A549 (cell line): ENCODE measurements at regions not wholly inside any gene's neighbourhood (a gene's known extent, or its start where the extent isn't known, plus 50 kb on each side); places are given as distances from the start of the nearest gene placed in this dataset.

Experiments used
- CBX2 ChIP-seq: fragments of 200-600 bp; sonication (generic); IDR thresholded peaks from 2 replicates; pipeline ENCODE4 v1.6.1; 2016; ENCODE audit warnings: low read depth, mild to moderate bottlenecking, borderline replicate concordance
- CHD4 ChIP-seq: fragments of 200-600 bp; sonication (generic); IDR thresholded peaks from 2 replicates; pipeline ENCODE4 v1.6.1; 2016; ENCODE audit warnings: antibody characterized with exemption, mild to moderate bottlenecking, borderline replicate concordance
- ESRRA ChIP-seq: fragments of 150-350 bp; IDR thresholded peaks from 2 replicates; pipeline ENCODE4 v1.6.1; 2014; ENCODE audit warnings: mild to moderate bottlenecking, low read length, borderline replicate concordance
- KDM5A ChIP-seq: fragments of 200-600 bp; sonication (generic); IDR thresholded peaks from 2 replicates; pipeline ENCODE4 v1.6.1; 2016; ENCODE audit warnings: antibody characterized with exemption, mild to moderate bottlenecking
- MAFK ChIP-seq: fragments of 450-650 bp; IDR thresholded peaks from 2 replicates; pipeline ENCODE4 v1.6.1; 2014; ENCODE audit not compliant: partially characterized antibody
- TF ChIP-seq, protein P1 (sequence below): fragments of >200 bp; sonication (Bioruptor Twin); formaldehyde crosslinking; IDR thresholded peaks from 3 replicates; pipeline ENCODE4 v1.5.1; 2016
- TF ChIP-seq, protein P2 (sequence below): fragments of 150-350 bp; IDR thresholded peaks from 2 replicates; pipeline ENCODE4 v1.6.1; 2014; ENCODE audit warnings: low read depth, mild to moderate bottlenecking, low read length
- TF ChIP-seq, protein P3 (sequence below): fragments of 200-600 bp; sonication (generic); IDR thresholded peaks from 2 replicates; pipeline ENCODE4 v1.6.1; 2016; ENCODE audit warnings: antibody characterized with exemption, mild to moderate bottlenecking, moderate library complexity

DNA sequence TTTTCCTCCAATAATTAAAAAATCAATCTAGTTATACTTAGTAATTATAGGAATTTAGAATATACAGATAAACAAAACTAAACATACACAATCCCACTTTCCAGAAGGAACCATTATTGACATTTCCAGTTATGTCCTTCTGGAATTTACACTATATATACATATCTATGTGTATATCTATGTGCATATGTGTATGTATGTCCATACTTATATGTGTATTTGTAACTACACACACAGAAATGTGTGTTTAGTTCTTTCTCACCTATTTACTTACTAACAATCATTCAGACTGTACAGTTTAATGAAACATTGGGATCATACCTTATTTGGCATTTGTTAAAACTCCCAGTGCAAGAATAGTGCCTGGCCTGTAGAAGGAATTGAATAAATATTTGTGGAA lies 126.4 kb downstream of the FHIP1A start:
- TF ChIP-seq ESRRA (no peak), CBX2 (no peak), CHD4 (no peak), MAFK (no peak), KDM5A (no peak)
- TF ChIP-seq, protein P1, sequence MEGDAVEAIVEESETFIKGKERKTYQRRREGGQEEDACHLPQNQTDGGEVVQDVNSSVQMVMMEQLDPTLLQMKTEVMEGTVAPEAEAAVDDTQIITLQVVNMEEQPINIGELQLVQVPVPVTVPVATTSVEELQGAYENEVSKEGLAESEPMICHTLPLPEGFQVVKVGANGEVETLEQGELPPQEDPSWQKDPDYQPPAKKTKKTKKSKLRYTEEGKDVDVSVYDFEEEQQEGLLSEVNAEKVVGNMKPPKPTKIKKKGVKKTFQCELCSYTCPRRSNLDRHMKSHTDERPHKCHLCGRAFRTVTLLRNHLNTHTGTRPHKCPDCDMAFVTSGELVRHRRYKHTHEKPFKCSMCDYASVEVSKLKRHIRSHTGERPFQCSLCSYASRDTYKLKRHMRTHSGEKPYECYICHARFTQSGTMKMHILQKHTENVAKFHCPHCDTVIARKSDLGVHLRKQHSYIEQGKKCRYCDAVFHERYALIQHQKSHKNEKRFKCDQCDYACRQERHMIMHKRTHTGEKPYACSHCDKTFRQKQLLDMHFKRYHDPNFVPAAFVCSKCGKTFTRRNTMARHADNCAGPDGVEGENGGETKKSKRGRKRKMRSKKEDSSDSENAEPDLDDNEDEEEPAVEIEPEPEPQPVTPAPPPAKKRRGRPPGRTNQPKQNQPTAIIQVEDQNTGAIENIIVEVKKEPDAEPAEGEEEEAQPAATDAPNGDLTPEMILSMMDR, result no peak
- TF ChIP-seq, protein P2, sequence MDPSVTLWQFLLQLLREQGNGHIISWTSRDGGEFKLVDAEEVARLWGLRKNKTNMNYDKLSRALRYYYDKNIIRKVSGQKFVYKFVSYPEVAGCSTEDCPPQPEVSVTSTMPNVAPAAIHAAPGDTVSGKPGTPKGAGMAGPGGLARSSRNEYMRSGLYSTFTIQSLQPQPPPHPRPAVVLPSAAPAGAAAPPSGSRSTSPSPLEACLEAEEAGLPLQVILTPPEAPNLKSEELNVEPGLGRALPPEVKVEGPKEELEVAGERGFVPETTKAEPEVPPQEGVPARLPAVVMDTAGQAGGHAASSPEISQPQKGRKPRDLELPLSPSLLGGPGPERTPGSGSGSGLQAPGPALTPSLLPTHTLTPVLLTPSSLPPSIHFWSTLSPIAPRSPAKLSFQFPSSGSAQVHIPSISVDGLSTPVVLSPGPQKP, result no peak
- TF ChIP-seq, protein P3, sequence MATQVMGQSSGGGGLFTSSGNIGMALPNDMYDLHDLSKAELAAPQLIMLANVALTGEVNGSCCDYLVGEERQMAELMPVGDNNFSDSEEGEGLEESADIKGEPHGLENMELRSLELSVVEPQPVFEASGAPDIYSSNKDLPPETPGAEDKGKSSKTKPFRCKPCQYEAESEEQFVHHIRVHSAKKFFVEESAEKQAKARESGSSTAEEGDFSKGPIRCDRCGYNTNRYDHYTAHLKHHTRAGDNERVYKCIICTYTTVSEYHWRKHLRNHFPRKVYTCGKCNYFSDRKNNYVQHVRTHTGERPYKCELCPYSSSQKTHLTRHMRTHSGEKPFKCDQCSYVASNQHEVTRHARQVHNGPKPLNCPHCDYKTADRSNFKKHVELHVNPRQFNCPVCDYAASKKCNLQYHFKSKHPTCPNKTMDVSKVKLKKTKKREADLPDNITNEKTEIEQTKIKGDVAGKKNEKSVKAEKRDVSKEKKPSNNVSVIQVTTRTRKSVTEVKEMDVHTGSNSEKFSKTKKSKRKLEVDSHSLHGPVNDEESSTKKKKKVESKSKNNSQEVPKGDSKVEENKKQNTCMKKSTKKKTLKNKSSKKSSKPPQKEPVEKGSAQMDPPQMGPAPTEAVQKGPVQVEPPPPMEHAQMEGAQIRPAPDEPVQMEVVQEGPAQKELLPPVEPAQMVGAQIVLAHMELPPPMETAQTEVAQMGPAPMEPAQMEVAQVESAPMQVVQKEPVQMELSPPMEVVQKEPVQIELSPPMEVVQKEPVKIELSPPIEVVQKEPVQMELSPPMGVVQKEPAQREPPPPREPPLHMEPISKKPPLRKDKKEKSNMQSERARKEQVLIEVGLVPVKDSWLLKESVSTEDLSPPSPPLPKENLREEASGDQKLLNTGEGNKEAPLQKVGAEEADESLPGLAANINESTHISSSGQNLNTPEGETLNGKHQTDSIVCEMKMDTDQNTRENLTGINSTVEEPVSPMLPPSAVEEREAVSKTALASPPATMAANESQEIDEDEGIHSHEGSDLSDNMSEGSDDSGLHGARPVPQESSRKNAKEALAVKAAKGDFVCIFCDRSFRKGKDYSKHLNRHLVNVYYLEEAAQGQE, result no peak
